Naive thymus-derived CD4-positive, alpha-beta T cell (primary cell): ENCODE measurements at regions not wholly inside any gene's neighbourhood (a gene's known extent, or its start where the extent isn't known, plus 50 kb on each side); places are given as distances from the start of the nearest gene placed in this dataset.
A peak's percentile ranks its signal among the peaks of the same experiment; 100 is the strongest.

ENCODE experiments used
- ATAC-seq: fragments of 150-1000 bp; cut with Tn5 transposase; 2 replicates; pipeline ENCODE4 v1.10.0; 2021; ENCODE audit warnings: mild to moderate bottlenecking, moderate library complexity
- CTCF ChIA-PET: fragments of 350-600 bp; sonication (Branson Sonifier 250); formaldehyde crosslinking; loops from one replicate; lab custom pipeline; 2021; ENCODE audit warnings: antibody characterized with exemption; lab: Charles Lee
- POLR2A ChIA-PET: fragments of 350-600 bp; sonication (Branson Sonifier 250); formaldehyde crosslinking; loops from one replicate; lab custom pipeline; 2021; ENCODE audit warnings: antibody characterized with exemption, inconsistent platforms; lab: Charles Lee
- DNase-seq, 9 donors: peaks; one replicate each; pipeline versions ENCODE4 v3.0.0 to v3.0.0-alpha.2; 2020 to 2022; ENCODE audit warnings: mixed read lengths in 1 of 9
- H3K27ac ChIP-seq: one replicate; pipeline ENCODE4 v1.7.0; 2013; ENCODE audit warnings: mild to moderate bottlenecking, low read depth, low read length, moderate library complexity
- H3K27me3 ChIP-seq, 2 donors: one replicate each; pipeline ENCODE4 v1.7.0; 2013; ENCODE audit warnings: low read length in 2 of 2, mild to moderate bottlenecking in 2 of 2, moderate library complexity in 2 of 2; ENCODE audit not compliant: control insufficient read depth in 2 of 2, insufficient read depth in 2 of 2
- H3K36me3 ChIP-seq, 3 experiments: 1 replicate in 2 of 3; 2 replicates in 1 of 3; pipeline ENCODE4 v1.7.0; 2013; ENCODE audit warnings: low read length in 3 of 3, mild to moderate bottlenecking in 3 of 3, moderate library complexity in 1 of 3; ENCODE audit not compliant: insufficient read depth in 3 of 3, control insufficient read depth in 2 of 3
- H3K4me1 ChIP-seq, 2 donors: one replicate each; pipeline ENCODE4 v1.7.0; 2013; ENCODE audit warnings: low read length in 2 of 2, mild to moderate bottlenecking in 2 of 2, moderate library complexity in 1 of 2; ENCODE audit not compliant: control insufficient read depth in 2 of 2, insufficient read depth in 2 of 2
- H3K4me3 ChIP-seq: 2 replicates; pipeline ENCODE4 v1.7.0; 2013; ENCODE audit warnings: mild to moderate bottlenecking, low read length
- H3K9me3 ChIP-seq, 3 experiments: 1 replicate in 2 of 3; 2 replicates in 1 of 3; pipeline ENCODE4 v1.7.0; 2013; ENCODE audit warnings: low read length in 3 of 3; ENCODE audit not compliant: control insufficient read depth in 2 of 3
- H3K27ac Mint-ChIP-seq, 9 donors: one replicate each; pipeline ENCODE4 v1.8.0; 2020 to 2022; ENCODE audit warnings: mixed read lengths in 9 of 9, mild to moderate bottlenecking in 8 of 9, moderate library complexity in 5 of 9, inconsistent platforms in 2 of 9
- H3K27me3 Mint-ChIP-seq, 5 donors: one replicate each; pipeline ENCODE4 v1.8.0; 2021 to 2022; ENCODE audit warnings: mixed read lengths in 5 of 5, mild to moderate bottlenecking in 1 of 5
- H3K36me3 Mint-ChIP-seq, 5 donors: one replicate each; pipeline ENCODE4 v1.8.0; 2020 to 2022; ENCODE audit warnings: mixed read lengths in 5 of 5, mild to moderate bottlenecking in 3 of 5, inconsistent platforms in 1 of 5
- H3K4me1 Mint-ChIP-seq, 7 donors: one replicate each; pipeline ENCODE4 v1.8.0; 2020 to 2022; ENCODE audit warnings: mixed read lengths in 7 of 7, mild to moderate bottlenecking in 3 of 7, inconsistent platforms in 1 of 7
- H3K4me3 Mint-ChIP-seq, 10 donors: one replicate each; pipeline ENCODE4 v1.8.0; 2020 to 2022; ENCODE audit warnings: mild to moderate bottlenecking in 10 of 10, mixed read lengths in 10 of 10, moderate library complexity in 6 of 10, inconsistent platforms in 2 of 10
- H3K9me3 Mint-ChIP-seq, 11 donors: one replicate each; pipeline ENCODE4 v1.8.0; 2020 to 2022; ENCODE audit warnings: mixed read lengths in 11 of 11, mild to moderate bottlenecking in 4 of 11, inconsistent platforms in 1 of 11, moderate library complexity in 1 of 11
- intact Hi-C, 2 donors: fragments of 100-400 bp; cut with micrococcal nuclease; formaldehyde crosslinking; loops; one replicate each; pipeline ENCODE4 v1.15.1; 2023

- intact Hi-C loops = no loop called here
These were observed 110.3 kb upstream of the GGTLC1 start for GRCh38 chr20:24098886-24099285.

GRCh38 chr20:24097506-24098245, 109.1 kb upstream of the GGTLC1 start:
- Mint-ChIP-seq H3K36me3 (no peaks in the 10 kb centered on the region), H3K4me1 (peaks cover 5 to 15% (median 8%) of the 10 kb centered on the region in 7 donors), H3K27ac (peak overlapping the region in 3 of 9 donors; percentile 8 to 18 (median 12)), H3K27me3 (peaks cover 0 to 12% (median 0%) of the 10 kb centered on the region in 5 donors), H3K4me3 (no peak overlapping the region), H3K9me3 (no peaks in the 10 kb centered on the region)
- ChIA-PET POLR2A (no interaction called here), CTCF (interaction anchor here (0.9 kb wide), 1 partner anchor 160 kb away, joined by 3 read pairs; no protein-coding TSS in a partner anchor)
- Histone ChIP-seq H3K27ac (no peak overlapping the region), H3K36me3 (no peaks in the 10 kb centered on the region), H3K27me3 (no peaks in the 10 kb centered on the region), H3K4me3 (no peak overlapping the region), H3K9me3 (no peaks in the 10 kb centered on the region), H3K4me1 (peaks cover 0 to 4% of the 10 kb centered on the region in 2 donors)
- no peak for DNase-seq
- no peak for ATAC-seq
- intact Hi-C loops = no loop called here

More at GRCh38 chr20:24098886-24099285, 110.3 kb upstream of the GGTLC1 start:
- peaks cover 0 to 3% (median 0%) of the 10 kb centered on the region in 5 donors for H3K27me3 Mint-ChIP-seq
- peaks cover 5 to 18% (median 8%) of the 10 kb centered on the region in 7 donors for H3K4me1 Mint-ChIP-seq
- ATAC-seq (no peak), DNase-seq (no peak)
- peaks cover 0 to 4% of the 10 kb centered on the region in 2 donors for H3K4me1 ChIP-seq
- H3K27ac Mint-ChIP-seq = peak overlapping the region in 2 of 9 donors; percentile 9 to 37
- no peaks in the 10 kb centered on the region for H3K27me3 ChIP-seq
- no peaks in the 10 kb centered on the region for H3K36me3 ChIP-seq
- no peak overlapping the region for H3K27ac ChIP-seq
- ChIA-PET CTCF (interaction anchor here (2.4 kb wide), 1 partner anchor 161 kb away, joined by 27 read pairs; no protein-coding TSS in a partner anchor), POLR2A (interaction anchor here (0.7 kb wide), 1 partner anchor 71 kb away, joined by 3 read pairs; no protein-coding TSS in a partner anchor)
- H3K36me3 Mint-ChIP-seq = no peaks in the 10 kb centered on the region
- no peaks in the 10 kb centered on the region for H3K9me3 Mint-ChIP-seq
- no peaks in the 10 kb centered on the region for H3K9me3 ChIP-seq
- H3K4me3 ChIP-seq = no peak overlapping the region
- no peak overlapping the region for H3K4me3 Mint-ChIP-seq

- Mint-ChIP-seq H3K36me3 (no peaks in the 10 kb centered on the region), H3K9me3 (no peaks in the 10 kb centered on the region), H3K4me1 (peaks cover 5 to 13% (median 7%) of the 10 kb centered on the region in 7 donors), H3K4me3 (no peak overlapping the region), H3K27ac (peak overlapping the region in 2 of 9 donors; percentile 12 to 18), H3K27me3 (peaks cover 0 to 12% (median 0%) of the 10 kb centered on the region in 5 donors)
- Histone ChIP-seq H3K27me3 (no peaks in the 10 kb centered on the region), H3K4me3 (no peak overlapping the region), H3K36me3 (no peaks in the 10 kb centered on the region), H3K9me3 (no peaks in the 10 kb centered on the region), H3K27ac (no peak overlapping the region), H3K4me1 (peaks cover 0 to 4% of the 10 kb centered on the region in 2 donors)
- no peak for ATAC-seq
- intact Hi-C loops = no loop called here
- CTCF ChIA-PET = interaction anchor here (0.9 kb wide), 1 partner anchor 159 kb away, joined by 3 read pairs; no protein-coding TSS in a partner anchor
- POLR2A ChIA-PET = no interaction called here
- DNase-seq = no peak
These were observed 108.4 kb upstream of the GGTLC1 start for GRCh38 chr20:24096864-24097450.

- H3K4me3 ChIP-seq = no peak overlapping the region
- ChIA-PET CTCF (no interaction called here), POLR2A (no interaction called here)
- Mint-ChIP-seq H3K4me1 (peaks cover 5 to 13% (median 7%) of the 10 kb centered on the region in 7 donors), H3K4me3 (no peak overlapping the region), H3K36me3 (no peaks in the 10 kb centered on the region), H3K27me3 (peaks cover 0 to 17% (median 0%) of the 10 kb centered on the region in 5 donors), H3K9me3 (no peaks in the 10 kb centered on the region), H3K27ac (peak overlapping the region in 2 of 9 donors; percentile 20 to 42)
- intact Hi-C loops = no loop called here
- no peak overlapping the region for H3K27ac ChIP-seq
- H3K36me3 ChIP-seq = no peaks in the 10 kb centered on the region
- no peaks in the 10 kb centered on the region for H3K27me3 ChIP-seq
- DNase-seq (no peak), ATAC-seq (no peak)
- H3K9me3 ChIP-seq = no peaks in the 10 kb centered on the region
- H3K4me1 ChIP-seq = peaks cover 0 to 4% of the 10 kb centered on the region in 2 donors
These were observed 107.7 kb upstream of the GGTLC1 start for GRCh38 chr20:24096264-24096663.

- H3K4me1 Mint-ChIP-seq = peaks cover 5 to 11% (median 7%) of the 10 kb centered on the region in 7 donors
- no peak overlapping the region for H3K4me3 Mint-ChIP-seq
- CTCF ChIA-PET = no interaction called here
- peaks cover 0 to 17% (median 0%) of the 10 kb centered on the region in 5 donors for H3K27me3 Mint-ChIP-seq
- no peaks in the 10 kb centered on the region for H3K9me3 Mint-ChIP-seq
- no peak for ATAC-seq
- H3K36me3 Mint-ChIP-seq = no peaks in the 10 kb centered on the region
- H3K4me1 ChIP-seq = peaks cover 0 to 4% of the 10 kb centered on the region in 2 donors
- intact Hi-C loops = no loop called here
- peak overlapping the region in 1 of 9 donors; percentile 42 for H3K27ac Mint-ChIP-seq
- POLR2A ChIA-PET = no interaction called here
- H3K4me3 ChIP-seq = no peak overlapping the region
- no peaks in the 10 kb centered on the region for H3K27me3 ChIP-seq
- H3K9me3 ChIP-seq = no peaks in the 10 kb centered on the region
- no peaks in the 10 kb centered on the region for H3K36me3 ChIP-seq
- no peak overlapping the region for H3K27ac ChIP-seq
- DNase-seq = no peak
These were observed 107.2 kb upstream of the GGTLC1 start for GRCh38 chr20:24095756-24096155.

- Mint-ChIP-seq H3K36me3 (no peaks in the 10 kb centered on the region), H3K27ac (peak overlapping the region in 1 of 9 donors; percentile 6), H3K27me3 (peaks cover 0 to 17% (median 0%) of the 10 kb centered on the region in 5 donors), H3K9me3 (no peaks in the 10 kb centered on the region), H3K4me1 (peaks cover 2 to 7% (median 2%) of the 10 kb centered on the region in 7 donors), H3K4me3 (no peak overlapping the region)
- Histone ChIP-seq H3K27me3 (no peaks in the 10 kb centered on the region), H3K36me3 (no peaks in the 10 kb centered on the region), H3K4me1 (peaks cover 0 to under 1% of the 10 kb centered on the region in 2 donors), H3K9me3 (no peaks in the 10 kb centered on the region), H3K4me3 (no peak overlapping the region), H3K27ac (no peak overlapping the region)
- intact Hi-C loops = no loop called here
- no peak for DNase-seq
- POLR2A ChIA-PET = no interaction called here
- no peak for ATAC-seq
- CTCF ChIA-PET = no interaction called here
These were observed 106.7 kb upstream of the GGTLC1 start for GRCh38 chr20:24095303-24095702.
